HEK293 (cell line): ENCODE measurements at regions not wholly inside any gene's neighbourhood (a gene's known extent, or its start where the extent isn't known, plus 50 kb on each side); places are given as distances from the start of the nearest gene placed in this dataset.

ENCODE experiments used
- CTCF ChIA-PET: fragments of 350-600 bp; formaldehyde crosslinking; extraction: SDS; loops from one replicate; lab custom pipeline; 2021; ENCODE audit warnings: antibody characterized with exemption; lab: Yijun Ruan, JAX
- POLR2A ChIA-PET: fragments of 300-600 bp; formaldehyde crosslinking; extraction: SDS; loops from one replicate; lab custom pipeline; 2020; ENCODE audit warnings: antibody characterized with exemption, inconsistent platforms; lab: Yijun Ruan, JAX
- H3K27ac ChIP-seq: fragments of 200-500 bp; sonication (Bioruptor generic); 2 replicates; pipeline ENCODE4 v1.5.1; 2014; ENCODE audit warnings: low read depth, low read length, control low read depth, inconsistent platforms; ENCODE audit errors: extremely low read depth
- H3K36me3 ChIP-seq, 2 experiments: fragments of 200-500 bp in 1 of 2; sonication (Bioruptor generic) in 1 of 2; 1 replicate in 1 of 2; 2 replicates in 1 of 2; pipeline ENCODE4 v1.5.1; 2014 to 2017; ENCODE audit warnings: inconsistent platforms in 2 of 2, low read length in 2 of 2; ENCODE audit not compliant: control insufficient read depth in 2 of 2, insufficient read depth in 1 of 2
- H3K4me1 ChIP-seq: fragments of 200-500 bp; sonication (Bioruptor generic); 2 replicates; pipeline ENCODE4 v1.5.1; 2014; ENCODE audit warnings: mild to moderate bottlenecking, low read length, inconsistent platforms; ENCODE audit not compliant: control insufficient read depth, insufficient read depth
- H3K4me3 ChIP-seq: 2 replicates; pipeline ENCODE4 v1.5.1; 2011; ENCODE audit warnings: low read depth, mild to moderate bottlenecking, control low read depth, low read length, moderate library complexity
- H3K9me3 ChIP-seq: fragments of 200-500 bp; sonication (Bioruptor generic); 2 replicates; pipeline ENCODE4 v1.5.1; 2014; ENCODE audit warnings: low read depth, low read length, inconsistent platforms; ENCODE audit not compliant: control insufficient read depth, insufficient read depth
- BCL11A ChIP-seq: fragments of 450-650 bp; formaldehyde crosslinking; IDR thresholded peaks from 2 replicates; pipeline ENCODE4 v1.5.1; 2016; ENCODE audit warnings: low read depth, missing biosample characterization, missing genetic modification characterization
- FEZF1 ChIP-seq: fragments of 450-650 bp; formaldehyde crosslinking; IDR thresholded peaks from 2 replicates; pipeline ENCODE4 v1.5.1; 2016; ENCODE audit warnings: missing biosample characterization, missing genetic modification characterization
- GLIS1 ChIP-seq: fragments of 450-650 bp; formaldehyde crosslinking; IDR thresholded peaks from 2 replicates; pipeline ENCODE4 v1.5.1; 2016; ENCODE audit warnings: missing biosample characterization, missing genetic modification characterization
- MZF1 ChIP-seq: fragments of 450-650 bp; formaldehyde crosslinking; IDR thresholded peaks from 2 replicates; pipeline ENCODE4 v1.5.1; 2017; ENCODE audit warnings: missing biosample characterization, missing genetic modification characterization, borderline replicate concordance
- PRDM1 ChIP-seq: fragments of 450-650 bp; formaldehyde crosslinking; IDR thresholded peaks from 2 replicates; pipeline ENCODE4; 2016; ENCODE audit warnings: missing biosample characterization, missing genetic modification characterization
- SP7 ChIP-seq: fragments of 450-650 bp; formaldehyde crosslinking; IDR thresholded peaks from 2 replicates; pipeline ENCODE4 v1.5.1; 2016; ENCODE audit warnings: missing biosample characterization, missing genetic modification characterization
- WT1 ChIP-seq: fragments of 450-650 bp; formaldehyde crosslinking; IDR thresholded peaks from 2 replicates; pipeline ENCODE4 v1.5.1; 2016; ENCODE audit warnings: missing biosample characterization, missing genetic modification characterization
- ZBTB17 ChIP-seq: fragments of 450-650 bp; formaldehyde crosslinking; IDR thresholded peaks from 2 replicates; pipeline ENCODE4 v1.5.1; 2016; ENCODE audit warnings: missing biosample characterization, missing genetic modification characterization
- ZBTB21 ChIP-seq: fragments of 450-650 bp; formaldehyde crosslinking; IDR thresholded peaks from 2 replicates; pipeline ENCODE4 v1.5.1; 2017; ENCODE audit warnings: missing biosample characterization, missing genetic modification characterization
- ZBTB7A ChIP-seq: fragments of 450-650 bp; formaldehyde crosslinking; IDR thresholded peaks from 2 replicates; pipeline ENCODE4 v1.5.1; 2016; ENCODE audit warnings: low read depth, missing biosample characterization, missing genetic modification characterization
- ZNF121 ChIP-seq: fragments of 450-650 bp; formaldehyde crosslinking; IDR thresholded peaks from 2 replicates; pipeline ENCODE4 v1.5.1; 2016; ENCODE audit warnings: missing biosample characterization, missing genetic modification characterization
- ZNF138 ChIP-seq: fragments of 450-650 bp; formaldehyde crosslinking; IDR thresholded peaks from 2 replicates; pipeline ENCODE4 v1.5.1; 2016; ENCODE audit warnings: missing biosample characterization, missing genetic modification characterization, borderline replicate concordance
- ZNF155 ChIP-seq: fragments of 450-650 bp; formaldehyde crosslinking; IDR thresholded peaks from 2 replicates; pipeline ENCODE4 v1.5.1; 2016; ENCODE audit warnings: missing biosample characterization, missing genetic modification characterization
- ZNF2 ChIP-seq: fragments of 450-650 bp; formaldehyde crosslinking; IDR thresholded peaks from 2 replicates; pipeline ENCODE4 v1.5.1; 2016; ENCODE audit warnings: missing biosample characterization, missing genetic modification characterization
- ZNF23 ChIP-seq: fragments of 450-650 bp; formaldehyde crosslinking; IDR thresholded peaks from 2 replicates; pipeline ENCODE4 v1.5.1; 2016; ENCODE audit warnings: missing biosample characterization, missing genetic modification characterization, borderline replicate concordance
- ZNF302 ChIP-seq: fragments of 450-650 bp; formaldehyde crosslinking; IDR thresholded peaks from 2 replicates; pipeline ENCODE4 v1.5.1; 2016; ENCODE audit warnings: missing biosample characterization, missing genetic modification characterization, low read depth
- ZNF391 ChIP-seq: fragments of 450-650 bp; formaldehyde crosslinking; IDR thresholded peaks from 2 replicates; pipeline ENCODE4 v1.5.1; 2016; ENCODE audit warnings: low read depth, missing biosample characterization, missing genetic modification characterization, borderline replicate concordance
- ZNF426 ChIP-seq: fragments of 450-650 bp; formaldehyde crosslinking; IDR thresholded peaks from 2 replicates; pipeline ENCODE4 v1.5.1; 2017; ENCODE audit warnings: missing biosample characterization, missing genetic modification characterization, mild to moderate bottlenecking, inconsistent platforms, moderate library complexity
- ZNF48 ChIP-seq: fragments of 450-650 bp; formaldehyde crosslinking; IDR thresholded peaks from 2 replicates; pipeline ENCODE4 v1.5.1; 2016; ENCODE audit warnings: missing biosample characterization, missing genetic modification characterization
- ZNF560 ChIP-seq: fragments of 450-650 bp; formaldehyde crosslinking; IDR thresholded peaks from 2 replicates; pipeline ENCODE4 v1.5.1; 2017; ENCODE audit warnings: missing biosample characterization, missing genetic modification characterization, borderline replicate concordance
- ZNF571 ChIP-seq: fragments of 450-650 bp; formaldehyde crosslinking; IDR thresholded peaks from 2 replicates; pipeline ENCODE4 v1.5.0; 2017; ENCODE audit warnings: missing biosample characterization, missing genetic modification characterization
- ZNF600 ChIP-seq: fragments of 450-650 bp; formaldehyde crosslinking; IDR thresholded peaks from 2 replicates; pipeline ENCODE4 v1.5.1; 2016; ENCODE audit warnings: missing biosample characterization, missing genetic modification characterization
- ZNF670 ChIP-seq: fragments of 450-650 bp; formaldehyde crosslinking; IDR thresholded peaks from 2 replicates; pipeline ENCODE4 v1.5.1; 2016; ENCODE audit warnings: missing biosample characterization, missing genetic modification characterization, low read depth
- TF ChIP-seq, protein P1 (sequence below): fragments of 450-650 bp; formaldehyde crosslinking; IDR thresholded peaks from 2 replicates; pipeline ENCODE4 v1.5.1; 2016; ENCODE audit warnings: missing biosample characterization, missing genetic modification characterization
- TF ChIP-seq, protein P2 (sequence below): fragments of 450-650 bp; formaldehyde crosslinking; IDR thresholded peaks from 2 replicates; pipeline ENCODE4 v1.5.1; 2016; ENCODE audit warnings: missing biosample characterization, missing genetic modification characterization
- TF ChIP-seq, protein P3 (sequence below): fragments of 450-650 bp; formaldehyde crosslinking; IDR thresholded peaks from 2 replicates; pipeline ENCODE4 v1.5.1; 2016; ENCODE audit warnings: missing biosample characterization, missing genetic modification characterization
- TF ChIP-seq, protein P4 (sequence below): fragments of 450-650 bp; formaldehyde crosslinking; IDR thresholded peaks from 2 replicates; pipeline ENCODE4 v1.5.1; 2016; ENCODE audit warnings: missing biosample characterization, missing genetic modification characterization

DNA sequence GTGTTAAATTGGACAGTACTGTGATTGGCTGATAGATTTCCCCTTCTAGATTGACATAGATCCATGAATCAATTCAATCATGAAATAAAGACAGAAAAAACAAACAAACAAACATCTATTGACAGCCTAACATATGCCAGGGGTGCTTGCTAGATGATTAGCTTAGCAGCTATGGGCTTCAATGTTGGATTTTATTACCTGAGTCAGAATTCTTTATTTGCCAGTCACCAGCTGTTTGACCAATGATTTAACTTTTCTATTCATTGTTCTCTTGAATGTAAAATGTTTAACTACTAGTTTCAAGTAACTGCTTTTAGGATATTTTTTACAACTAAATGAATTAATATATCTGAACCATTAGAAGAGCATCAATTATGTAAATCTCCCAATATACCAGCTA, 901.3 kb upstream of the CITED2 start:
- no peaks in the 10 kb centered on the region for H3K4me1 ChIP-seq
- POLR2A ChIA-PET: no interaction called here
- TF ChIP-seq ZNF302 (tag by site-specific recombination) (no peak), MZF1 (no peak)
- TF ChIP-seq, protein P1, sequence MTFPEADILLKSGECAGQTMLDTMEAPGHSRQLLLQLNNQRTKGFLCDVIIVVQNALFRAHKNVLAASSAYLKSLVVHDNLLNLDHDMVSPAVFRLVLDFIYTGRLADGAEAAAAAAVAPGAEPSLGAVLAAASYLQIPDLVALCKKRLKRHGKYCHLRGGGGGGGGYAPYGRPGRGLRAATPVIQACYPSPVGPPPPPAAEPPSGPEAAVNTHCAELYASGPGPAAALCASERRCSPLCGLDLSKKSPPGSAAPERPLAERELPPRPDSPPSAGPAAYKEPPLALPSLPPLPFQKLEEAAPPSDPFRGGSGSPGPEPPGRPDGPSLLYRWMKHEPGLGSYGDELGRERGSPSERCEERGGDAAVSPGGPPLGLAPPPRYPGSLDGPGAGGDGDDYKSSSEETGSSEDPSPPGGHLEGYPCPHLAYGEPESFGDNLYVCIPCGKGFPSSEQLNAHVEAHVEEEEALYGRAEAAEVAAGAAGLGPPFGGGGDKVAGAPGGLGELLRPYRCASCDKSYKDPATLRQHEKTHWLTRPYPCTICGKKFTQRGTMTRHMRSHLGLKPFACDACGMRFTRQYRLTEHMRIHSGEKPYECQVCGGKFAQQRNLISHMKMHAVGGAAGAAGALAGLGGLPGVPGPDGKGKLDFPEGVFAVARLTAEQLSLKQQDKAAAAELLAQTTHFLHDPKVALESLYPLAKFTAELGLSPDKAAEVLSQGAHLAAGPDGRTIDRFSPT: no peak
- TF ChIP-seq, all 188 proteins: peak for 0
- CTCF ChIA-PET: no interaction called here
- H3K36me3 ChIP-seq: no peaks in the 10 kb centered on the region
- H3K9me3 ChIP-seq: no peaks in the 10 kb centered on the region
- H3K4me3 ChIP-seq: no peak overlapping the region
- H3K27ac ChIP-seq: no peak overlapping the region

DNA sequence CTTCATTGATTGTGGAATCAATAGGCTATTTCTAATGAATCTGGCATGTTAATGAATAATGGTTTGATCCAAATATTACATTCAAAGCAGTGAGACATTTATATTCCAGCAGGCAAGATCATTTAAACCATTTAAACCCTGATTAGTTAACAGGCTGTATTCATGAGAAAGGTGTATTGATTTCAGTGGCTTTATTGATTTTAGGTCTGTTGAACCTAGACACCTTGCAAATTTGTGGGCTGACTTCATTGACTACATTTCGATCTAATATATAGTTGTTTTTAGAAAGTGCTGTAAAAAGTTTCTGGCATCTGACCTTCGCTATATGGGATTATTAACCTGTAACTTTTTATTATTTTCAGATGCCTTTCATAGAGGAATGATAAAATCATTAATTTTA, 900.1 kb upstream of the CITED2 start:
- Histone ChIP-seq H3K27ac (no peak overlapping the region), H3K9me3 (no peaks in the 10 kb centered on the region), H3K36me3 (no peaks in the 10 kb centered on the region), H3K4me1 (no peaks in the 10 kb centered on the region), H3K4me3 (no peak overlapping the region)
- TF ChIP-seq ZBTB7A (tag by site-specific recombination) (no peak), ZNF138 (no peak), PRDM1 (no peak), ZNF600 (tag by site-specific recombination) (no peak), ZNF426 (tag by site-specific recombination) (no peak), ZNF23 (tag by site-specific recombination) (no peak), ZNF48 (no peak), SP7 (tag by site-specific recombination) (no peak), ZNF121 (tag by site-specific recombination) (no peak), ZNF560 (no peak), ZBTB21 (tag by site-specific recombination) (no peak), ZNF571 (tag by site-specific recombination) (no peak), ZBTB17 (tag by site-specific recombination) (no peak), GLIS1 (no peak), FEZF1 (tag by site-specific recombination) (no peak)
- ChIA-PET POLR2A (no interaction called here), CTCF (interaction anchor here (0.7 kb wide), 2 partner anchors 21 to 668 kb away, joined by 3 read pairs; no protein-coding TSS in a partner anchor)

DNA sequence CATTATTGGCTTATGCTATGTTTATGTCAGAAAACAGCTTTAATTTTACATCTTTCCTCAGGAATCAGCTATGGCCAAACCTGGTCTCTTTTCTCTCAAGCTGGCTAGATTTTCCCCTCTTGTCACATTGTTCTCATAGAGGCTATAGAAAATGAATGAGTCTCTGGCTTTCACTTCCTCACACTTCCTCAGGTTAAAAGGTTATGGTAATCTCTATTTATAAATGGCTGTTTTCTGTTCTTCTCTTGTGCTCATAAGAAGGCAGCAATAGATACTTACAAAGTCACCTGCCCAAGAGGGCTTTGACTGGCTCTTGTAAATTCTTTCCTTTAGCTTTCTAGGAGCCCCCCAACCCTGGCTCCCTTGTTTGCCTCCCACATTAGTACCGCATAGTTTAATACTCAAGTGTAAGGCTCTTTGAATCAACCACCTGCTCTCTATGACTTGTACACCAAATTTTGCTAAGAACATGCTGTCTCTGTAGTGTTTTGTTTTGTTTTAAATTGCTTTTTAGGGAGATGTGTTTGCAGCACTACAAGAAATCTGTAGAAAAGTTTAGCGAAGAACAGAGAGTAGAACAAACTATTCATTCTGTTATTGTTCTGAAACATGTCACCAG, 897.4 kb upstream of the CITED2 start:
- CTCF ChIA-PET: no interaction called here
- POLR2A ChIA-PET: no interaction called here
- no peaks in the 10 kb centered on the region for H3K36me3 ChIP-seq
- TF ChIP-seq ZNF2 (tag by site-specific recombination) (no peak), BCL11A (no peak), ZNF670 (no peak), ZNF155 (tag by site-specific recombination) (no peak), ZNF391 (tag by site-specific recombination) (no peak), WT1 (tag by site-specific recombination) (no peak)
- TF ChIP-seq, protein P2, sequence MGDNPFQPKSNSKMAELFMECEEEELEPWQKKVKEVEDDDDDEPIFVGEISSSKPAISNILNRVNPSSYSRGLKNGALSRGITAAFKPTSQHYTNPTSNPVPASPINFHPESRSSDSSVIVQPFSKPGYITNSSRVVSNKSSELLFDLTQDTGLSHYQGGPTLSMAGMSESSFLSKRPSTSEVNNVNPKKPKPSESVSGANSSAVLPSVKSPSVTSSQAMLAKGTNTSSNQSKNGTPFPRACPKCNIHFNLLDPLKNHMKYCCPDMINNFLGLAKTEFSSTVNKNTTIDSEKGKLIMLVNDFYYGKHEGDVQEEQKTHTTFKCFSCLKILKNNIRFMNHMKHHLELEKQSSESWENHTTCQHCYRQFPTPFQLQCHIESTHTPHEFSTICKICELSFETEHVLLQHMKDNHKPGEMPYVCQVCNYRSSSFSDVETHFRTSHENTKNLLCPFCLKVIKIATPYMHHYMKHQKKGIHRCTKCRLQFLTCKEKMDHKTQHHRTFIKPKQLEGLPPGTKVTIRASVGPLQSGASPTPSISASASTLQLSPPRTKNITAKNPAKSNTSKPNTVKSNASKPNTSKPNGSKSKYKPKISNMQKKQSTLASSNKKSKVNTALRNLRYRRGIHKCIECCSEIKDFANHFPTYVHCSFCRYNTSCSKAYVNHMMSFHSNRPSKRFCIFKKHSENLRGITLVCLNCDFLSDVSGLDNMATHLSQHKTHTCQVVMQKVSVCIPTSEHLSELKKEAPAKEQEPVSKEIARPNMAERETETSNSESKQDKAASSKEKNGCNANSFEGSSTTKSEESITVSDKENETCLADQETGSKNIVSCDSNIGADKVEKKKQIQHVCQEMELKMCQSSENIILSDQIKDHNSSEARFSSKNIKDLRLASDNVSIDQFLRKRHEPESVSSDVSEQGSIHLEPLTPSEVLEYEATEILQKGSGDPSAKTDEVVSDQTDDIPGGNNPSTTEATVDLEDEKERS (tag by site-specific recombination): no peak
- TF ChIP-seq, protein P3, sequence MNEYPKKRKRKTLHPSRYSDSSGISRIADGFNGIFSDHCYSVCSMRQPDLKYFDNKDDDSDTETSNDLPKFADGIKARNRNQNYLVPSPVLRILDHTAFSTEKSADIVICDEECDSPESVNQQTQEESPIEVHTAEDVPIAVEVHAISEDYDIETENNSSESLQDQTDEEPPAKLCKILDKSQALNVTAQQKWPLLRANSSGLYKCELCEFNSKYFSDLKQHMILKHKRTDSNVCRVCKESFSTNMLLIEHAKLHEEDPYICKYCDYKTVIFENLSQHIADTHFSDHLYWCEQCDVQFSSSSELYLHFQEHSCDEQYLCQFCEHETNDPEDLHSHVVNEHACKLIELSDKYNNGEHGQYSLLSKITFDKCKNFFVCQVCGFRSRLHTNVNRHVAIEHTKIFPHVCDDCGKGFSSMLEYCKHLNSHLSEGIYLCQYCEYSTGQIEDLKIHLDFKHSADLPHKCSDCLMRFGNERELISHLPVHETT (tag by site-specific recombination): no peak
- TF ChIP-seq, protein P4, sequence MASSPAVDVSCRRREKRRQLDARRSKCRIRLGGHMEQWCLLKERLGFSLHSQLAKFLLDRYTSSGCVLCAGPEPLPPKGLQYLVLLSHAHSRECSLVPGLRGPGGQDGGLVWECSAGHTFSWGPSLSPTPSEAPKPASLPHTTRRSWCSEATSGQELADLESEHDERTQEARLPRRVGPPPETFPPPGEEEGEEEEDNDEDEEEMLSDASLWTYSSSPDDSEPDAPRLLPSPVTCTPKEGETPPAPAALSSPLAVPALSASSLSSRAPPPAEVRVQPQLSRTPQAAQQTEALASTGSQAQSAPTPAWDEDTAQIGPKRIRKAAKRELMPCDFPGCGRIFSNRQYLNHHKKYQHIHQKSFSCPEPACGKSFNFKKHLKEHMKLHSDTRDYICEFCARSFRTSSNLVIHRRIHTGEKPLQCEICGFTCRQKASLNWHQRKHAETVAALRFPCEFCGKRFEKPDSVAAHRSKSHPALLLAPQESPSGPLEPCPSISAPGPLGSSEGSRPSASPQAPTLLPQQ: no peak

More for the DNA sequence above, 897.4 kb upstream of the CITED2 start:
- Histone ChIP-seq H3K27ac (no peak overlapping the region), H3K4me3 (no peak overlapping the region), H3K9me3 (no peaks in the 10 kb centered on the region), H3K4me1 (no peaks in the 10 kb centered on the region)
